Gastroesophageal sphincter (tissue), 4 donors: ENCODE measurements at regions not wholly inside any gene's neighbourhood (a gene's known extent, or its start where the extent isn't known, plus 50 kb on each side); places are given as distances from the start of the nearest gene placed in this dataset.

ENCODE experiments used
- ATAC-seq: fragments of 150-250 bp; one replicate; pipeline ENCODE4 v1.9.1; 2016; ENCODE audit warnings: mild to moderate bottlenecking, moderate library complexity
- H3K27ac ChIP-seq, 4 donors: fragments of 200-600 bp; sonication (generic) in 3 of 4; 1 replicate in 3 of 4; 2 replicates in 1 of 4; pipeline ENCODE4 v1.5.1; 2016 to 2019
- H3K27me3 ChIP-seq: fragments of 200-600 bp; sonication (generic); one replicate; pipeline ENCODE4 v1.5.1; 2019
- H3K36me3 ChIP-seq, 2 donors: fragments of 200-600 bp; sonication (generic); one replicate each; pipeline ENCODE4 v1.5.1; 2019; ENCODE audit warnings: control low read depth in 1 of 2
- H3K4me1 ChIP-seq, 3 donors: fragments of 200-600 bp; sonication (generic); 1 replicate in 2 of 3; 2 replicates in 1 of 3; pipeline ENCODE4 v1.5.1; 2016 to 2019; ENCODE audit warnings: control low read depth in 2 of 3
- H3K4me3 ChIP-seq, 2 donors: fragments of 200-600 bp; sonication (generic); one replicate each; pipeline ENCODE4 v1.5.1; 2019; ENCODE audit warnings: mild to moderate bottlenecking in 1 of 2, moderate library complexity in 1 of 2
- H3K9me3 ChIP-seq, 3 donors: fragments of 200-600 bp; sonication (generic); one replicate each; pipeline ENCODE4 v1.5.1; 2017 to 2019; ENCODE audit warnings: control low read depth in 2 of 3
- CTCF ChIP-seq, 4 experiments: fragments of 200-600 bp in 2 of 4; fragments of 450-650 bp in 2 of 4; sonication (generic) in 1 of 4; IDR thresholded peaks; one replicate each; pipeline ENCODE4 v1.5.1; 2017 to 2019; ENCODE audit warnings: antibody characterized with exemption in 4 of 4, mild to moderate bottlenecking in 2 of 4, moderate library complexity in 2 of 4
- EP300 ChIP-seq: sonication (generic); formaldehyde crosslinking; IDR thresholded peaks from one replicate; pipeline ENCODE4 v1.6.1; 2017; ENCODE audit warnings: antibody characterized with exemption, mild to moderate bottlenecking
- POLR2A ChIP-seq, 2 donors: fragments of 450-650 bp; IDR thresholded peaks; one replicate each; pipeline ENCODE4 v1.6.1; 2017; ENCODE audit warnings: antibody characterized with exemption in 2 of 2, mild to moderate bottlenecking in 2 of 2, moderate library complexity in 1 of 2
- POLR2AphosphoS5 ChIP-seq: sonication (generic); formaldehyde crosslinking; IDR thresholded peaks from one replicate; pipeline ENCODE4 v1.6.1; 2017; ENCODE audit warnings: antibody characterized with exemption
- WGBS, 2 donors: methylation state at CpG; one replicate each; pipeline ENCODE4 v1.1.5; 2018; ENCODE audit warnings: low coverage in 1 of 2; 5-methylcytosine and 5-hydroxymethylcytosine counted together

DNA sequence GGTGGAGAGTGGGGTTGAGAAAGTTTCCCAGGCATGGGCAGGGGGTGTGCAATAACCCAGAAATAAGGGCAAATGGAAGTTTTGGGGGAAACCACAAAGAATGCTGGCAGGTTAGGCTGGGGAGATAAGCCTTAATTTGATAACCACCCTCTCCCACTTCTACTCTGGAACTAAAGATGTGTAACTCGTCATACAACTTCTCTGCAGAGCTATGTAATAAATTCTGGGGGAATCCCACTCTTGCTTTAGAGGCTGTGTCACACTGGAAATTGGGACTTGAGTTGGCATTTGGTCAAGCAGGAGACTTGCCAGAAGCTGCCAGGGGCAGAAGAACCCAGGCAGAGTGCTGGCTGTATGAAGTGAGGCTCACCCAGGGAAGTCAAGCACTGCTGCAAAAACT lies 170.9 kb upstream of the CPEB2 start:
- Histone ChIP-seq H3K9me3 (no peaks in the 10 kb centered on the region), H3K36me3 (no peaks in the 10 kb centered on the region), H3K4me1 (peaks cover 0 to 21% (median 3%) of the 10 kb centered on the region in 3 donors), H3K27me3 (no peaks in the 10 kb centered on the region), H3K27ac (no peak overlapping the region), H3K4me3 (no peak overlapping the region)
- no peak for ATAC-seq
- WGBS, 2 donors, result 29% methylated on average over 1 of the region's 1 CpG; no CpG with 5 or more reads in 1 of the 2 donors
- TF ChIP-seq POLR2A (IDR thresholded peaks at IDR 0.05), result no peak
- no peak for TF ChIP-seq EP300
- no peak for TF ChIP-seq CTCF (IDR thresholded peaks at IDR 0.05)
- no peak for TF ChIP-seq POLR2AphosphoS5

GRCh38 chr4:14833053-14833452 lies 169.2 kb upstream of the CPEB2 start:
- Histone ChIP-seq H3K9me3 (no peaks in the 10 kb centered on the region), H3K4me1 (peaks cover 0 to 8% (median 0%) of the 10 kb centered on the region in 3 donors), H3K36me3 (no peaks in the 10 kb centered on the region), H3K27ac (no peak overlapping the region), H3K27me3 (no peaks in the 10 kb centered on the region), H3K4me3 (no peak overlapping the region)
- 74 to 92% methylated on average over 5 of the region's 5 CpGs for WGBS, 2 donors
- TF ChIP-seq POLR2A (IDR thresholded peaks at IDR 0.05) (no peak), EP300 (no peak), CTCF (IDR thresholded peaks at IDR 0.05) (no peak), POLR2AphosphoS5 (no peak)
- no peak for ATAC-seq

GRCh38 chr4:14834382-14834781 lies 167.9 kb upstream of the CPEB2 start:
- WGBS, 2 donors, result 57% methylated on average over 1 of the region's 1 CpG; no CpG with 5 or more reads in 1 of the 2 donors
- Histone ChIP-seq H3K4me1 (peaks cover 0 to 7% (median 0%) of the 10 kb centered on the region in 3 donors), H3K4me3 (no peak overlapping the region), H3K27ac (no peak overlapping the region), H3K36me3 (no peaks in the 10 kb centered on the region), H3K9me3 (peaks cover 0 to 9% (median 0%) of the 10 kb centered on the region in 3 donors), H3K27me3 (no peaks in the 10 kb centered on the region)
- TF ChIP-seq POLR2AphosphoS5 (no peak), EP300 (no peak), POLR2A (IDR thresholded peaks at IDR 0.05) (no peak), CTCF (IDR thresholded peaks at IDR 0.05) (no peak)
- no peak for ATAC-seq

DNA sequence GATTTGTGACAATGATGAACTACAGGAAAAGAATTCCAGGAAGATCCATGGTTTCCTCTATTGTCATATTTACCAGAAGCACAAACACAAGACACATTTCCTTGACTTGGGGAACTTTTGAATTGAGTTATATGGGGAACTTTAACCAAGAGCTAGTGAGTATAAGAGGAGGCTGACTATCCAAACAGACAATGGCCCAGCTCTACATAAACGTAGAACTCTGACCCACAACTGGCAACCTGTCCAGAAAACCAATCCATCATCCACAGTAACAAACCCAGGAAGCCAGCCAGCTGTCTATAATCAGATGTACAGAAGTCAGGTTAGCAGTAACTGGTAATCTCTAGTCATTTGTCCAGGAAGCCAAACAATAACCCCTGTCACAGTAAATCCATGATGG lies 167.0 kb upstream of the CPEB2 start:
- no peak overlapping the region for H3K27ac ChIP-seq
- H3K36me3 ChIP-seq, result no peaks in the 10 kb centered on the region
- H3K9me3 ChIP-seq, result peaks cover 0 to 10% (median 0%) of the 10 kb centered on the region in 3 donors
- H3K4me1 ChIP-seq, result peaks cover 0 to 7% (median 0%) of the 10 kb centered on the region in 3 donors
- no peak for ATAC-seq
- TF ChIP-seq POLR2AphosphoS5 (no peak), EP300 (no peak), CTCF (IDR thresholded peaks at IDR 0.05) (no peak), POLR2A (IDR thresholded peaks at IDR 0.05) (no peak)
- 27% methylated on average over 1 of the region's 1 CpG; no CpG with 5 or more reads in 1 of the 2 donors for WGBS, 2 donors
- no peak overlapping the region for H3K4me3 ChIP-seq
- no peaks in the 10 kb centered on the region for H3K27me3 ChIP-seq

GRCh38 chr4:14835708-14836425 lies 166.4 kb upstream of the CPEB2 start:
- H3K9me3 ChIP-seq, result peaks cover 0 to 10% (median 0%) of the 10 kb centered on the region in 3 donors
- ATAC-seq, result peak; percentile 57
- WGBS, 2 donors, result 79 to 83% methylated on average over 3 of the region's 3 CpGs
- H3K4me1 ChIP-seq, result peaks cover 0 to 7% (median 0%) of the 10 kb centered on the region in 3 donors
- no peak overlapping the region for H3K4me3 ChIP-seq
- no peaks in the 10 kb centered on the region for H3K36me3 ChIP-seq
- TF ChIP-seq EP300 (no peak), POLR2A (IDR thresholded peaks at IDR 0.05) (no peak), POLR2AphosphoS5 (no peak), CTCF (IDR thresholded peaks at IDR 0.05) (no peak)
- H3K27ac ChIP-seq, result no peak overlapping the region
- H3K27me3 ChIP-seq, result no peaks in the 10 kb centered on the region
